ENCODE measurements at regions not wholly inside any gene's neighbourhood (a gene's known extent, or its start where the extent isn't known, plus 50 kb on each side); places are given as distances from the start of the nearest gene placed in this dataset.
A peak's percentile ranks its signal among the peaks of the same experiment; 100 is the strongest.
"Not testable (repeated sequence)": the region's sequence is repeated elsewhere in the genome, so short reads cannot be mapped to it uniquely, and the experiment has no call there.

DNA sequence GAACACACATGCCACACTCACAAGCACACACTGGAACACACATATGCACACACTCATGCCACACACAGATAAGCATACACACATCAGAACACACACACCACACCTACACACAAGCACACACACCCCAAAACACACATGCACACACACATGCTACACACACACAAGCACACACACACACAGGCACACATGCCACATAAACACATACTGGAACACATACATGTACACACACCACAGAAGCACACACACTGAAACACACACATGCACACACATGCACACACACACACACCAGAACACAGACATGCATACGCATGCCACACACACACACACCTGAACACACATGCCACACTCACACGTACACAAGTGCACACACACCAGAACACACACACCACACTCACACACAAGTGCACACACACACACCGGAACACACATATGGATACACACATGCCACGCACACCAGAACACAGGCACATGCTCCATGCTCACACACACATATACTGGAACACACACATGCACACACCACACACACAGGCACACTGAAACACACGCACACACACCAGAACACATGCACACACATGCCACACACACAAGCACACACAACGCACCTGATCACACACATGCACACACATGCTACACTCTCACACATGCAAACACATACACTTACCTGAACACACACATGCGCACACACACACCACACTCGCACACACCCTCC lies 78.0 kb upstream of the IRX4 start:
- DNase-seq (ENCODE audit: low spot score): no peak

GRCh38 chr5:1959725-1960581 lies 77.2 kb upstream of the IRX4 start:
- DNase-seq (ENCODE audit: low spot score): no peak

GRCh38 chr5:1959231-1959630 lies 76.5 kb upstream of the IRX4 start:
- DNase-seq (ENCODE audit: low spot score): no peak

DNA sequence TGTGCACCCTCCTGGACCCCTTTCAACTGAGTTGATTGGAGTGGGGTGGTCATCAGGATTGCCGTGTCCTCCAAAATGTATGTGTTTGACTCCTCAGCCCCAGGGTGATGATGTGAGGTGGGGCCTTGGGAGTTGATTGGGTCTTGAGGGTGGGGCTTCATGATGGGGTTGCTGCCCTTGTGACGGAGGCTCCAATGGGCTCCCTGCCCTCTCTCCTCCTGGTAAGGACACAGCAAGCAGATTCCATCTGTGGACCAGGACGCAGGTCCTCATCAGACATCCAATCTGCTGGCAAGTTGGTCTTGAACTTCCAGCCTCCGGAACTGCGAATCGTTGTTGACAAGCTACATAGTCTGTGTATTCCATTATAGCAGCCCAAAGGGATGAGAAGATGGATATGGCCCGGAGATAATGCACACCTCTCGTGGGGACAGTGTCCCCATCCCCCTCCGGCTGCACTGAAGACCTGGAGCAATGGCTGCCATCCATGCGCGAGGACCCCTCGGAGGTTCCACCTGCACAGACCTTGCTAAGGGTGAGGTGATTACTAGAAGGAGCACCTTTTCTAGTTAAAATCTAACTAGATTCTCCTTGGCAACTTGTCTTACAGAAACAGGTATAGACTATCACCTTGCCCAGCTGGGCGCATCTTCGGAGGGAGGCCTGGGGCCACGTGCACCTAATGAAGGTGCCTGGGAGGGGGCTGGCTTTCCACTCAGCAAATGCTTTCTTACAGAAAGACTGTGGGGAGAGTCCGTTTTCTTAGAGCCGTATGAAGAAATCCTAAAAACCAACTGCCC lies 75.7 kb upstream of the IRX4 start:
- DNase-seq (ENCODE audit: low spot score): no peak

GRCh38 chr5:1955586-1955985 lies 72.9 kb upstream of the IRX4 start:
- no peak for DNase-seq (ENCODE audit: low spot score)

- not testable (repeated sequence) for DNase-seq (ENCODE audit: low spot score)
These were observed 71.0 kb upstream of the IRX4 start for GRCh38 chr5:1953710-1954109.

- DNase-seq (ENCODE audit: low spot score): no peak
These were observed 69.8 kb upstream of the IRX4 start for GRCh38 chr5:1952444-1953099.

DNA sequence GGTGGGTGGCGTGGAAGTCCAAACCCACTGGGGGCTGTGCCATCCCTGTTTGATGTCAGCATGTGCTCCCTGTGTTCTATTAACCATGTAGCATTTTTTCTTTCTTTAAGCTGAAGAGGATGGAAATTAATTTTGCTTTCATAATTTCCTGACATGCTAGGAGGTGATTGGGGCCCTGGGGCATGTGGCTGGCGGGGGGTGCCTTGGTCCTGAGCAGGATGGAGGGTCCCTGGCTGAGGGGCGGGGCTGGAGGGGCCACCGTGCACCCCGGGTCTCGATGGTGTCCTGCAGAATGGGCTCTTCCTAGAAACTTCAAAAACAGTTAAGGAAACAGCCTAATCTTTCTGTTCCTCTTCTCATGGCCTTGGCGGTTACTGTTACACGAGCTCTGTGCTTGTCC lies 69.3 kb upstream of the IRX4 start:
- DNase-seq (ENCODE audit: low spot score): no peak

DNA sequence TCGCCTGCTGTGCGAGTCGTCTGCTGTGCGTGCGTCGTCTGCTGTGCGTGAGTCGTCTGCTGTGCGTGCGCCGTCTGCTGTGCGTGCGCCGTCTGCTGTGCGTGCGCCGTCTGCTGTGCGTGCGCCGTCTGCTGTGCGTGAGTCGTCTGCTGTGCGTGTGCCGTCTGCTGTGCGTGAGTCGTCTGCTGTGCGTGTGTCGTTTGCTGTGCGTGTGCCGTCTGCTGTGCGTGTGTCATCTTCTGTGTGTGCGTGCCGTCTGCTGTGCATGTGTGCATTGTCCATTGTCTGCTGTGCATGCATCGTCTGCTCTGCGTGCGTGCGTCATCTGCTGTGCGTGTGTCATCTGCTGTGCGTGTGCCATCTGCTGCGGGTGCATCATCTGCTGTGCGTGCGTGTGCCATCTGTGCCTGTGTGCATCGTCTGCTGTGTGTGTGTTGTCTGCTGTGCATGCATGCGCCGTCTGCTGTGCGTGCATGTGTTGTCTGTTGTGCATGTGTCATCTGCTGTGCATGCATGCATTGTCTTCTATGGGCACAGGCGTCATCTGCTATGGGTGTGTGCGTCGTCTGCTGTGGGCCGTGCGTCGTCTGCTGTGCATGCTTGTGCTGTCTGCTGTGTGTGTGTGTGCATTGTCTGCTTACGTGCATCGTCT lies 68.6 kb upstream of the IRX4 start:
- no peak for DNase-seq (ENCODE audit: low spot score)

- peak; percentile 41 for DNase-seq (ENCODE audit: low spot score)
These were observed 68.0 kb upstream of the IRX4 start for GRCh38 chr5:1950708-1951103.

DNA sequence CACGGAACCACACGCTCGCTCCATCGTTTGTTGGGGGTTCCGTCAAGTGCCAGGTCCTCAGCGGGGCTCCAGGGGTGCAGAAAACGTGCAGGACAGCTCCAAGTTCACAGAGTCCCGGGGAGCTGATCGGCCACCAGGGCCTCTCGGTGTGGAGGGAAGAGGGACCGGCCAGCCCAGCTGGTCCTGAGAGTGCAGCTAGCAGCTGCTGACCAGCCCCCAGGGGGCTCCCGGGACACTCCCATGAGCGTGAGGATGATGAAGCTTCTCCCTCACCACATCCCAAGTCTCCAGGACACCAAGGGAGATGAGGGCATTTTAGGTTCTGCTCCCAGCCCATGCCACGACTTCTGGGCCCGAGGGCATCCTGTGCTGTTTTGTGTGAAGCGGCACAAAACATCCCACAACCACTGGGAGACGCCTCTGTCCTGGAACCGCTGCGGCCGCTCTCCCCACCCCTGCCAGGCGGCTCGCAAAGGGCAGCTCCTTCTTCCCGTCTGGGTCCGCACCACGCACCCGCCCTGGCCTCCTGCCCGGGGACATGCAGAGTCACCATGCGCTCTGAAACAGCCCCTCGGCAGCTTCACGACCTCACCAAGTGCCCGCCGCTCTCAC lies 67.5 kb upstream of the IRX4 start:
- DNase-seq (ENCODE audit: low spot score): no peak

- DNase-seq (ENCODE audit: low spot score): no peak
These were observed 66.5 kb upstream of the IRX4 start for GRCh38 chr5:1949253-1949652.

DNA sequence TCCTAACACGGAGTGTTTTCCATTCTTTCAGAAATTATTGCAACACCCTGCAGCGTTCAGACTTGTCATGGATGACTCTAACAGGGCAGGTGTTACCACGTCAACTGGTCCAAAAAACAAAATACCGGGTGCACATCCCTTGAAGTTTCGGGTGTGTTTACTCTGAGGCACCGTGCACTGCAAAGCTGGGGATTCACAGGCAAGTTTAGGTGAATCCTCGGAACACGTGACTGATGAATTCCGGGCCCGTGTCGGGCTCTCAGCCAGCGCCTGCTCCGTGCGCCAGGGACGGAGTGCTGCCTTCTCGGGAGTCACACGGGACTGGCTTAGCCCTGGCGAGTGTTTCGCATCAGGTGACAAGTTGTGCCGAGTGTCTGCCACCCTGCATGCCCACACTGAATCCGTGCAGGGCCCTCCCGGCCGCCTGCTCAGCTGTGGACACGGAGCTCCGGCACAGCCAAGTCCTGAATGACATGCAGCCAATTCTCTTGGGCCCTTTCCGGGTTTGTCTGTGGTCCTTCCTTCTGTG lies 66.0 kb upstream of the IRX4 start:
- no peak for DNase-seq (ENCODE audit: low spot score)

GRCh38 chr5:1948111-1948510 lies 65.4 kb upstream of the IRX4 start:
- DNase-seq (ENCODE audit: low spot score): no peak

DNA sequence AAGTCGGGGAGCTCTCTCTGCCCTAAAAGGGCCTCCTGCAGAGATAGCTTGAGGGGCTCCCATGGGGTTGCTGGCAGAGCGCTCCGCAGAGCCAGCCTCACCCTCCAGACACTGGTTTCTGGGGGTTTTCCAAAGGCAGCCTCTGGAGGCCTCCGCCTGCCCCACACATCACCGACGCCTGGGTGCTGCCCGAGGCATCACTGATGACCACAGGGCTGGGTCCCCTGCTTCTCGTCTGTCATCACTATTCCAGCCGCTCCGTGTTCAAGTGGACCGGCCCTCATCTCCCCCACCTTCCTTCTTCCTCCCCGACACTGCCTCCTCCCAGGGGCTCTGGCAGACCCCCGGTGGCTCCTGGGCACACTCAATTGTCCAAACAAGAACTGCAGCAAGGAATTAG lies 64.1 kb upstream of the IRX4 start:
- DNase-seq (ENCODE audit: low spot score): no peak

DNA sequence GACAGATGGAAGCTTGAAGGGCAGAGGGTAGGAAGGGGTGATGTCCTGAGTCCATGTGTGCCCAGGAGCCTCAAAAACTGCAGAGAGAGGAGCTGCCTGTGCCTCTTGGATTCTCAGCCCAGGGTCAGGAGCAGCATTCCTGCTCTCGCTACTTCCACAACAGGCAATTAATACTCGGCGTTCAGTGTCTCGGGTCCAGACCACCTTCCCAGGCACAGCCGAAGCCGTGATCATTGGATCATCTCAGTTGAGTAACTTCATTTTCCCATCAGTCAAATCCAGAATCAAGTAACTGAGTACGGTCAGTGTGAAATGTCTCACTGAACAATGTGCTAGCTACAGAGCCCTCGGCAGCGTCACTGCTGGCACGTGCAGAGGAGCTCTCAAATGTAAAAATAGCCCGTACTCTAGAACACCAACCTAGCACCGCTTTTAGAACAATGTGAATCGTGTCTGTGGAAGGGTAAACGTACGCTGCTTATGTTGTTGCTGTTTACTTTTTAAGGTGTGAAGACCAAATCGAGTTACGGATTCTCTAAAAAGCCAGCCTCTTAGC lies 63.5 kb upstream of the IRX4 start:
- no peak for DNase-seq (ENCODE audit: low spot score)

- no peak for DNase-seq (ENCODE audit: low spot score)
These were observed 62.9 kb upstream of the IRX4 start for GRCh38 chr5:1945606-1946005.

DNA sequence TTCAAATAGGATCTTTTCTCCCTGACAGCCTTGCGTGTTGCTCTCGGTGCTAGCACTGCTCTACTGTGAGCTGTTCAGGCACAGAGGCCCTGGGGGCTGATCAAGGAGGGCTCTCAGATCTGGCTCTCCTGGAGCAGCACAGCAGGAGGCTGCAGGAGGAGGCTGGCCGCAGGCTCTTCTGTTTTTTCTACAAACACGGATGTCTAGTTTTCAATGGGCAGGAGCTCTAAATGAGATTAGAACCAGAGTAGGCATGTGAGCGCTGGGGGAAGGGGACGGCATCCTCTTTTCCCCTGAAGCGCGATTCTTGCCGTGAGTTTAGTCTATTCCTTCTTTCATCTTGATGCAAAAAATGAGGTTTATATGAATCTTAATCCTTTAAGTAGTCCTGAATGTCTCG lies 61.7 kb upstream of the IRX4 start:
- no peak for DNase-seq (ENCODE audit: low spot score)

GRCh38 chr5:1943481-1943880 lies 60.8 kb upstream of the IRX4 start:
- DNase-seq (ENCODE audit: low spot score): no peak

- no peak for DNase-seq (ENCODE audit: low spot score)
These were observed 59.9 kb upstream of the IRX4 start for GRCh38 chr5:1942630-1943029.

Data from H4 (cell line).